ENCODE measurements at regions not wholly inside any gene's neighbourhood (a gene's known extent, or its start where the extent isn't known, plus 50 kb on each side); places are given as distances from the start of the nearest gene placed in this dataset.

GRCh38 chr19:13700621-13701020, 63.7 kb upstream of the MRI1 start:
- TF ChIP-seq CTCF (IDR thresholded peaks at IDR 0.05), result no peak
- no peak for TF ChIP-seq POLR2A (IDR thresholded peaks at IDR 0.05)
- TF ChIP-seq EP300 (IDR thresholded peaks at IDR 0.05), result no peak
